ENCODE measurements at regions not wholly inside any gene's neighbourhood (a gene's known extent, or its start where the extent isn't known, plus 50 kb on each side); places are given as distances from the start of the nearest gene placed in this dataset.

DNA sequence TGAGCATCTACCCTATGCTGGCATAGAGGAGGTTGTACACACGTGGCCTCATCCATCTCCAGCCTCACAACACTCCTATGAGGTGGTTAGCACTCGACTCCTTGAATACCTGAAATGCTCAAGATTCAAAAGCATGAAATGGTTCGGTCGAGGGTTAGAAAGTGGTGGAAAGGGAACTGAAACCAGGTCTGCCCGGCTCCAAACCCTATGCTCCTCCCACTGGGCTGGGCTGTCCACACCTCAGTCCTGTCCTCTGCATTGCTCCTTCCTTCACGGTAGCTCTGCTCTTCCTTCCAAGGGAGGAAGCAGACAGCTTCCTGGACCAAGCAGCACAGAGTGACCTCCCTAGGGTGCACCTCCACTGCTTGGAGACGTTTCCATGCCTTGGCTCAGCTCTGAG lies 565.2 kb upstream of the ID2 start (continued):
- TF ChIP-seq, protein P1, sequence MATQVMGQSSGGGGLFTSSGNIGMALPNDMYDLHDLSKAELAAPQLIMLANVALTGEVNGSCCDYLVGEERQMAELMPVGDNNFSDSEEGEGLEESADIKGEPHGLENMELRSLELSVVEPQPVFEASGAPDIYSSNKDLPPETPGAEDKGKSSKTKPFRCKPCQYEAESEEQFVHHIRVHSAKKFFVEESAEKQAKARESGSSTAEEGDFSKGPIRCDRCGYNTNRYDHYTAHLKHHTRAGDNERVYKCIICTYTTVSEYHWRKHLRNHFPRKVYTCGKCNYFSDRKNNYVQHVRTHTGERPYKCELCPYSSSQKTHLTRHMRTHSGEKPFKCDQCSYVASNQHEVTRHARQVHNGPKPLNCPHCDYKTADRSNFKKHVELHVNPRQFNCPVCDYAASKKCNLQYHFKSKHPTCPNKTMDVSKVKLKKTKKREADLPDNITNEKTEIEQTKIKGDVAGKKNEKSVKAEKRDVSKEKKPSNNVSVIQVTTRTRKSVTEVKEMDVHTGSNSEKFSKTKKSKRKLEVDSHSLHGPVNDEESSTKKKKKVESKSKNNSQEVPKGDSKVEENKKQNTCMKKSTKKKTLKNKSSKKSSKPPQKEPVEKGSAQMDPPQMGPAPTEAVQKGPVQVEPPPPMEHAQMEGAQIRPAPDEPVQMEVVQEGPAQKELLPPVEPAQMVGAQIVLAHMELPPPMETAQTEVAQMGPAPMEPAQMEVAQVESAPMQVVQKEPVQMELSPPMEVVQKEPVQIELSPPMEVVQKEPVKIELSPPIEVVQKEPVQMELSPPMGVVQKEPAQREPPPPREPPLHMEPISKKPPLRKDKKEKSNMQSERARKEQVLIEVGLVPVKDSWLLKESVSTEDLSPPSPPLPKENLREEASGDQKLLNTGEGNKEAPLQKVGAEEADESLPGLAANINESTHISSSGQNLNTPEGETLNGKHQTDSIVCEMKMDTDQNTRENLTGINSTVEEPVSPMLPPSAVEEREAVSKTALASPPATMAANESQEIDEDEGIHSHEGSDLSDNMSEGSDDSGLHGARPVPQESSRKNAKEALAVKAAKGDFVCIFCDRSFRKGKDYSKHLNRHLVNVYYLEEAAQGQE (IDR thresholded peaks at IDR 0.05; ENCODE audit: low read depth), result no peak

DNA sequence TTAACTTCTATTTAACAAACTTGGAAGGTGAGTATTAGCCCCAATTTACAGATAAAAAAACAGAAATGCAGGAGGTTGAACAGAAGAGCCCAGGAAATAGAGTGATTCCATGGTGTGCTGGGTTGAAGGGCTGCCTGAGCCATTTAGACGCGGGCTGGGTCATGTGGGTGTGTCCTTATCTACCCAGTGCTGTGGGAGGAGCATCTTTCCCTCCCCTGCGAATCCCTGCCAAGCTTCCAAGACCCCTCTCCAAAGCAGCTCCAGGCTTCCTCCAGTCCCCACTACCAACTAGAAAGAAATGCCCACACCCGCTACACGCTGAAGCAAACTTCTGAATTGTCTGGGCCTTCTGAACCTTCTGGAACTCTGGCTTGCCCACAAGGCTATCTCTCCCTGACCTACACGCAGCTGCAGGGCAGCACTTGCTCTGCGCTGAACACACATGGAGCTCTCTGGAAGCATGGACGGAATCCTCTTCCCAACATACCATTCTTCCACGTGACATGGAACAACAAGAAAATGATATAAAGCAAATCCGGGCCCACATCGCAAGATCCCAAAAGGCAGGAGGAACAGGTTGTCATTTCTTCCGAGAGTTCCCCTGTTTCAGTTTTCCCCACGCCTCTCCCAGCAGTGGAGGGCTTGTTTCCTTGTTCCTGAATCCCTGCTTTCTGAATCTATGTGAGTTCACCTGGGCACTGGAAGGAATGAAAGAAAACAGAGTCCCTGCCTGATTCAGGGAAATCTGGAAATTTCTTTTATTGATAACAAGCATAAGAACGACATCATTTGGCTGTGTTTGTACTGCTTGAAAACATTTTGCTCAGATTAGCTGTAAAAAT lies 562.7 kb upstream of the ID2 start:
- Histone ChIP-seq H3K4me2 (ENCODE audit: low read length) (no peak overlapping the region), H3K27me3 (ENCODE audit: insufficient read depth, low read length) (no peaks in the 10 kb centered on the region), H3K4me3 (replicated peaks in 1 of 2; ENCODE audit: low read depth in 1 of 2, low read length in 2 of 2) (no peak overlapping the region), H2AFZ (ENCODE audit: low read depth, low read length, poor library complexity, severe bottlenecking) (no peak overlapping the region), H3K79me2 (ENCODE audit: insufficient read depth, low read length) (no peaks in the 10 kb centered on the region), H4K20me1 (ENCODE audit: insufficient read depth) (no peaks in the 10 kb centered on the region), H3K27ac (ENCODE audit: low read depth, low read length) (no peak overlapping the region), H3K9ac (ENCODE audit: low read length) (no peak overlapping the region), H3K9me3 (ENCODE audit: control insufficient read depth in 1 of 2, insufficient read depth in 1 of 2, low read depth in 1 of 2, low read length in 2 of 2) (no peaks in the 10 kb centered on the region), H3K9me2 (ENCODE audit: insufficient read depth) (no peaks in the 10 kb centered on the region), H3K4me1 (ENCODE audit: control insufficient read depth in 1 of 2, insufficient read depth in 2 of 2, low read length in 2 of 2) (peaks cover 0 to 6% of the 10 kb centered on the region in 2 experiments; a peak in 1 of 4 replicates), H3K36me3 (ENCODE audit: control insufficient read depth in 1 of 2, insufficient read depth in 2 of 2, low read length in 2 of 2) (no peaks in the 10 kb centered on the region)
- POLR2A ChIA-PET, result no interaction called here
- TF ChIP-seq JUND (IDR thresholded peaks at IDR 0.05), result no peak
- TF ChIP-seq EZH2 (IDR thresholded peaks at IDR 0.05), result no peak
- TF ChIP-seq EGR1 (IDR thresholded peaks at IDR 0.05; ENCODE audit: low read depth), result no peak
- TF ChIP-seq CBX3 (IDR thresholded peaks at IDR 0.05; ENCODE audit: low read depth), result no peak
- no peak for TF ChIP-seq FOSL1 (IDR thresholded peaks at IDR 0.05; ENCODE audit: low read depth)
- TF ChIP-seq, protein P1 (IDR thresholded peaks at IDR 0.05; ENCODE audit: low read depth), result no peak
- RAD21 ChIA-PET (ENCODE audit: low non-redundant PET in 1 of 2, low total read pairs in 2 of 2, uncharacterized antibody in 2 of 2, unreplicated experiment in 2 of 2), result no interaction called here
- intact Hi-C loops (cut with micrococcal nuclease), result no loop called here
- DNase-seq (ENCODE audit: low read depth, low spot score) (no peak), ATAC-seq (no peak)
- no TSS peak for BruUV-seq (replicated peaks)
- CTCF ChIA-PET, result no interaction called here
